ENCODE measurements at regions not wholly inside any gene's neighbourhood (a gene's known extent, or its start where the extent isn't known, plus 50 kb on each side); places are given as distances from the start of the nearest gene placed in this dataset.

- Histone ChIP-seq H3K27ac (ENCODE audit: insufficient read depth, low read length) (no peak overlapping the region), H3K9me3 (ENCODE audit: control insufficient read depth, insufficient read depth, low read length) (peaks cover 62% of the 10 kb centered on the region), H3K9me1 (ENCODE audit: insufficient read depth, low read length) (no peaks in the 10 kb centered on the region), H4K8ac (ENCODE audit: low read depth in 2 of 2, low read length in 2 of 2) (no peak overlapping the region), H2BK5ac (ENCODE audit: low read depth, low read length, poor library complexity, severe bottlenecking) (no peak overlapping the region), H2BK120ac (ENCODE audit: low read depth, low read length) (no peak overlapping the region), H4K91ac (ENCODE audit: insufficient read depth, low read depth, low read length) (no peak overlapping the region), H4K20me1 (ENCODE audit: insufficient read depth, low read length) (no peaks in the 10 kb centered on the region), H2AK5ac (ENCODE audit: low read depth, low read length) (no peak overlapping the region), H3K9ac (ENCODE audit: low read depth, low read length) (no peak overlapping the region), H3K36me3 (ENCODE audit: control insufficient read depth, insufficient read depth, low read length) (no peaks in the 10 kb centered on the region), H3K4me2 (ENCODE audit: low read depth, low read length) (no peak overlapping the region), H2BK15ac (ENCODE audit: low read depth, low read length) (no peak overlapping the region), H3K27me3 (ENCODE audit: control insufficient read depth, insufficient read depth, low read length) (no peaks in the 10 kb centered on the region), H3K23ac (ENCODE audit: low read depth, low read length) (no peak overlapping the region), H3K4me1 (ENCODE audit: control insufficient read depth, insufficient read depth, low read length) (no peaks in the 10 kb centered on the region), H3K14ac (replicated peaks; ENCODE audit: low read depth, low read length) (no peak overlapping the region), H2AK9ac (replicated peaks; ENCODE audit: low read depth, low read length, poor library complexity) (no peak overlapping the region), H3K56ac (ENCODE audit: extremely low read depth, insufficient read depth, low read length) (no peak overlapping the region), H2AFZ (replicated peaks; ENCODE audit: low read length, poor library complexity) (no peak overlapping the region), H2BK20ac (ENCODE audit: low read depth, low read length) (no peak overlapping the region), H3K4ac (ENCODE audit: low read depth, low read length) (no peak overlapping the region), H3K18ac (ENCODE audit: low read depth, low read length) (no peak overlapping the region), H4K5ac (ENCODE audit: low read depth, low read length) (no peak overlapping the region), H3K4me3 (ENCODE audit: insufficient read depth, low read depth, low read length) (no peak overlapping the region), H3K79me1 (ENCODE audit: low read depth in 1 of 2, low read length in 2 of 2) (no peaks in the 10 kb centered on the region)
- CTCF ChIA-PET = no interaction called here
- DNase-seq (no peak), ATAC-seq (ENCODE audit: low read depth) (no peak)
- no peak for TF ChIP-seq FOS (IDR thresholded peaks at IDR 0.05; ENCODE audit: low read depth, low read length)
- no peak for TF ChIP-seq CTCF (conservative IDR thresholded peaks at IDR 0.05; ENCODE audit: low read depth, low read length)
- TF ChIP-seq ELK1 (IDR thresholded peaks at IDR 0.05; ENCODE audit: borderline replicate concordance, low read depth, low read length) = no peak
- no peak for TF ChIP-seq SMC3 (IDR thresholded peaks at IDR 0.05; ENCODE audit: low read depth, low read length)
- no peak for TF ChIP-seq MAFK (IDR thresholded peaks at IDR 0.05; ENCODE audit: low read depth, low read length)
- TF ChIP-seq MAZ (IDR thresholded peaks at IDR 0.05; ENCODE audit: borderline replicate concordance, low read depth, low read length) = no peak
- no peak for TF ChIP-seq NFE2L2 (IDR thresholded peaks at IDR 0.05; ENCODE audit: low read depth, low read length)
- 63% methylated on average over 14 of the region's 32 CpGs; no CpG with 5 or more reads in 1 of the 2 experiments for WGBS, 2 experiments (ENCODE audit: extremely low coverage in 2 of 2, insufficient read length in 1 of 2)
- intact Hi-C loops (cut with micrococcal nuclease) = no loop called here
- dilution Hi-C loops (cut with HindIII; ENCODE audit: low sequenced_read_pairs, unreplicated experiment) = no loop called here
- in situ Hi-C loops (cut with MboI; ENCODE audit: low sequenced_read_pairs) = no loop called here
- POLR2A ChIA-PET (ENCODE audit: unreplicated experiment) = no interaction called here
- BruUV-seq (replicated peaks) = no TSS peak
These were observed 196.4 kb downstream of the ZNF716 start for GRCh38 chr7:57646219-57646900.

Data from IMR-90 (cell line).